Activated CD4-positive, alpha-beta T cell treated with anti-CD3 and anti-CD28 coated beads, Interleukin-10, Interleukin-2, amounts not matched to agents 100 ng/mL and 50 ng/mL, durations not matched to agents 16 hours and 8 hours (primary cell): ENCODE measurements at regions not wholly inside any gene's neighbourhood (a gene's known extent, or its start where the extent isn't known, plus 50 kb on each side); places are given as distances from the start of the nearest gene placed in this dataset.
"Not testable (repeated sequence)": the region's sequence is repeated elsewhere in the genome, so short reads cannot be mapped to it uniquely, and the experiment has no call there.

Experiments used
- DNase-seq: peaks from one replicate; pipeline ENCODE4 v3.0.0-alpha.2; 2020

DNA sequence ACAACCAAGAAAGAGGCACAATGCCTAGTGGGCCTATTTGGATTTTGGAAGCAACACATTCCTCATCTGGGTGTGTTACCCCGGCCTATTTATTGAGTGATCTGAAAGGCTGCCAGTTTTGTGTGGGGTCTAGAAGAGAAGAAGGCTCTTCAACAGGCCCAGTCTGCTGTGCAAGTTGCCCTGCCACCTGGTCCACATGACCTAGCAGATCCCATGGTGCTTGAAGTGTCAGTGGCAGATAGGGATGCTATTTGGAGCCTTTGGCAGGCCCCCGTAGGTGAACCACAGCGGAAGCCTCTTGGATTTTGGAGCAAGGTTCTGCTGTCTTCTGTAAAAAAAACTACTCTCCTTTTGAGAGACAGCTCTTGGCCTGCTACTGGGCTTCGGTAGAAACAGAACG is 820.1 kb downstream of the TMTC2 start:
- DNase-seq = no peak

- no peak for DNase-seq
Measured at GRCh38 chr12:83505586-83505985, 818.9 kb downstream of the TMTC2 start.

DNA sequence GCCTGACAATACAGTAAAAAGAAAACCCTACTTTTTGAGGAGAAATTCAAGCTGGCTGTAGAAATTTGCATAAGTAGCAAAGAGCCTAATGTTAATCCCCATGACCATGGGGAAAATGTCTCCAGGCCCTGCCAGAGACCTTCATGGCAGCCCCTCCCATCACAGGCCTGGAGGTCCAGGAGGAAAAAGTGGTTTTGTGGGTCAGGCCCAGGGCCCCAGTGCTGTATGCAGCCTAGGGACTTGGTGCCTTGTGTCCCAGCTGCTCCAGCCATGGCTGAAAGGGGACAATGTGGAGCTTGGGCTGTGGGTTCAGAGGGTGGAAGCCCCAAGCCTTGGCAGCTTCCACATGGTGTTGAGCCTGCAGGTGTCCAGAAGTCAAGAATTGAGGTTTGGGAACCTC is 813.2 kb downstream of the TMTC2 start:
- DNase-seq = not testable (repeated sequence)

DNA sequence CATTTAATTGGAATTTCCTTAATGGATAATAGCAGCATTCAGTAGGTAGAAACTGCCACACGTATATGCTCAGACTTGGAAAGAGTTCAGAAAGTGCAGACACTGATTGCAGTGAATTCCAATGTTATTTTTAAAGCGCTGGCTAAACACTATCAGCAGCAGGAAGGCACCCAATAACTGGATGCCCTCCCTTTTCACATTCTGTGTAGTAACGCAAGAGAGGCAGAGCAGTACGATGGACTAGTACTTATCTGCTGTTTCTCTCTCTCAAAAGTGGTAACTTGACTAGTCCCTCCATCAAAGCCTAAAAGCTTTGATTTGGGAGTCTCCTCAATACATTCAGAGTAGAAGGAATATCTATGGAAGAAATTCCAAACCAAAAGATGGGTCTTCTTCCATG is 791.0 kb downstream of the TMTC2 start:
- no peak for DNase-seq

DNA sequence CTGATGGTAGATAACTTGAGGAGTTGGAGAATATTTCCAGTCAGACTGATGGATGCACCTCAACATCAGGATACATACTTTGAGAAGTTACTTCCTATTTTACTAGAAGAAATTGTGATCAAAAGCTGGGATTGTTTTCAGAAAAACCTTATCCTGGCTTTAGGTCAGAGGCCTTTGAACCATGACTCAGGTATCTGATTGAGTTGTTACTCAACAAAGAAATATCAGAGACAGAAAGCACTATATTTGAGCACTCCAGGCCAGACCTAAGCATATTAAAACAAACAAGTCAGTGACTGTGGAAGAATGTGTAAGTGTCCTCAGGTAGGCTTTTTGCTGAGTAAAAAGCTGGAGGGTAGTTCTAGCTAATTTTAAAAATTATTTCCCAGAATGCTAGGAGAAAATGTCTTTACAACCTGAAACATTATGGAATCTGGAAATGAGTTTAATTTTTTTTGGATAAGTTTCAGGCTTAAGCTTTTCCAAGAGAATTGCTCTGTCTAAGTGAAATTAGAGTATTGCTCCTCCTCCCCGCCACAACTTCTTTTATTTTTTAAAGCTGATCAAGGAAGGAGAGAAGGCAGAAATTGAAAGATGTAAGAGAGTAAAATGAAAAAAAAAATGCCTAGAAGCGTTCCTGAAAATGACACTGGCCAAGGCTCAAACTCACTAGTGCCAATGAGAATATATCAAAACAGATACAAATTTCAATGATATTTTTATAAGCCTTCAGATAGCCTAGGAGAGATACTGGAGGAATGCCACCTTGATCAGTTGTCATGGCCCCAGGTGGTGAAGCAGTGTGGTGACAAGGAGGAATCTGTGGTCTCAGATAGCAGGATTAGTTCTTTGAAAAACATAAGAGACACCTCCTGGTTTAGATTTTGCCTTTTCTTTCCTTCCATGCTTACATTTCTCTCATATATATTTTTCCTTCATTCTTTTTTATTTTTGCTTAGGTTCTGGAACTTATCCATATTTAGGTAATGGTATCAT is 790.3 kb downstream of the TMTC2 start:
- no peak for DNase-seq

GRCh38 chr12:83476006-83476405 is 789.3 kb downstream of the TMTC2 start:
- no peak for DNase-seq

- DNase-seq = no peak
Measured at GRCh38 chr12:83474369-83474768, 787.7 kb downstream of the TMTC2 start.

DNA sequence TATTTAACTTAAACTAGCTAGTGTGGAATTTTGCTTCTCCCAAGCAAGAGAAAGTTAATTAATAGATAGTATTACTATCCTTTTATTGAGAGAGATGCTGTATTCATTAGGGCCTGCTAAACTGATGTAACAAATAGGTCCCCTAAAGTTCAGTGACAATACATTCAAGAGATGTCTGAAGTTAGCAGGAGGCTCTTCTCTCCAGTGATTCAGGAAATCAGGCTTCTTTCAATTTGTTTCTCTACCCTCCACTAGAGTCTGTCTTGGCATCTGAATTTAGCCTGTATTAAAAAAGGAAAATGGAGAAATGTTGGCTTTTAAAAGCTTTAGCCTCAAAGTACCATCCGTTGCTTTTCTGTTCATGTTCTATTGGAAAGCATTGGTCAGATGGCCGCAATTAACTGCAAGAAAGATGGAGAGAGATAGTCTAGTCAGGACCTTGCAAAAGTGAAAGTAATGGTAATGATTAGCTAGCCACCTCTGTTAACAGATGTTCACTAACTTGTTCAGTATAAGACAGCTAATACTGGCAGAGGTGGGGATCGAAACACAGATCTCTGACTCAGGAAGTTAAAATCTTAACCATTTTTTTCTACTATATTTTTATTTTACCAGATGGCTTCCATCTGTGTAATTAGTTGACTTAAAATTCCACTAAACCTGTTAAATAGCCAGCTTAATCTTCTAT is 786.8 kb downstream of the TMTC2 start:
- DNase-seq = no peak

- DNase-seq = no peak
Measured at GRCh38 chr12:83472772-83473171, 786.1 kb downstream of the TMTC2 start.

DNA sequence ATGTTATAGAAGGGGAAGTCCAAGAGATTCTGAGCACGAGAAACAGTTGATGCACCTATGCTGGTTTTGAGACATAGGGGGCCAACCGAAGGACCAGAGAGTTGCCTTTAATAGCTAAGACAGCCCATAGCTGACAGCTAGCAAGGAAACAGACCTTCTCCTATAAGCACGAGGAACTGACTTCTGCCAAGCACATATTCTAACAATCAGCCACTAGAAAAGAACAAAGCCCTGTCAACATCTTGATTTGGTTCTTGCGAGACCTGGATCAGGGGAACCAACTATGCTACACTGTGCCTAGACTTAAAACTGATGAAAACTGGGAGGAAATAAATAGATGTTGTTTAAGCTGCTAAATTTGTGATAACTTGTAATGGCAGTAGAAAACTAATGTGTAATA is 785.6 kb downstream of the TMTC2 start:
- no peak for DNase-seq

- DNase-seq = no peak
Measured at GRCh38 chr12:83471341-83471740, 784.6 kb downstream of the TMTC2 start.

GRCh38 chr12:83470749-83471148 is 784.0 kb downstream of the TMTC2 start:
- DNase-seq = no peak

- DNase-seq = no peak
Measured at GRCh38 chr12:83468988-83469908, 782.5 kb downstream of the TMTC2 start.

- no peak for DNase-seq
Measured at GRCh38 chr12:83465632-83466031, 778.9 kb downstream of the TMTC2 start.

GRCh38 chr12:83462419-83462818 is 775.7 kb downstream of the TMTC2 start:
- no peak for DNase-seq

DNA sequence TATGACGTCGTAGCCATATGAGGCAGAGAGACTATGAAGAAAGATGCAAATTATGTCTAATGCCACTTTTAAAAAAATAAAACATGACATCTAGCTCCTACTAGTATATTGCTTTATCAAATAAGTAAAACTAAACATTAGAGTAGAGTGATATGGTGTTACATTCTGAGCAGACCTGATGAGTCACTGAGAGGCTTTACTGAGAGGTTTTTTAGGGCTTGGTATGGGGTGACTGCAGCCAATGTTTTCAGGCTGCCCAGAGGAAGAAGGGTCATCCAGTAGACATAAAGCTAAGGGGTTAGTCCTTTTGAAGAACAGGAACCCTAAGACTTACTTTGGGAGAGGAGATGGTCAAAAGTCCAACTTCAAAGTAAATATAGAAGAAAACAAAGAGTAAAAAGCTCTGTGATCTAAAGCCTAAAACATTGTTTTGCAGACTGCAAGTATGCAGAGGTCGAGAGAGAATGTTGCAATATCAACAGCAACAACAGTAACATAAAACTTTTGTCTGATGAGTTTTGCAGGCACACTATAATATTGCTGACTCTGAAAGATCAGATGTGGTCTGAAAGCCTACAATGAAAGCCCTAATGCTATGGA is 774.7 kb downstream of the TMTC2 start:
- no peak for DNase-seq

GRCh38 chr12:83451189-83451588 is 764.5 kb downstream of the TMTC2 start:
- no peak for DNase-seq

- DNase-seq = no peak
Measured at GRCh38 chr12:83434600-83434999, 747.9 kb downstream of the TMTC2 start.

- DNase-seq = no peak
Measured at GRCh38 chr12:83432176-83432719, 745.5 kb downstream of the TMTC2 start.

DNA sequence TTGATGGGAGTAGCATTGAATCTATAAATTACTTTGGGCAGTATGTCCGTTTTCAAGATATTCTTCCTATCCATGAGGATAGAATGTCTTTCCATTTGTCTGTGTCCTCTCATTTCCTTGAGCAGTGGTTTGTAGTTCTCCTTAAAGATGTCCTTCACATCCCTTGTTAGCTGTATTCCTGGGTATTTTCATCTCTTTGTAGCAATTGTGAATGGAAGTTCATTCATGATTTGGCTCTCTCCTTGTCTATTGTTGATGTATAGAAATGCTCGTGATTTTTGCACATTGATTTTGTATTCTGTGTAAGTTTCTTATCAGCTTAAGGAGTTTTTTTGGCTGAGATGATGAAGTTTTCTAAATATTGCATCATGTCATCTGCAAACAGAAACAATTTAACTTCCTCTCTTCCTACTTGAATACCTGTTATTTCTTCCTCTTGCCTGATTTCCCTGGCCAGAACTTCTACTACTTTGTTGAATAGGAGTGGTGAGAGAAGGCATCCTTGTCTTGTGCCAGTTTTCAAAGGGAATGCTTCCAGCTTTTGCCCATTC is 741.0 kb downstream of the TMTC2 start:
- not testable (repeated sequence) for DNase-seq

DNA sequence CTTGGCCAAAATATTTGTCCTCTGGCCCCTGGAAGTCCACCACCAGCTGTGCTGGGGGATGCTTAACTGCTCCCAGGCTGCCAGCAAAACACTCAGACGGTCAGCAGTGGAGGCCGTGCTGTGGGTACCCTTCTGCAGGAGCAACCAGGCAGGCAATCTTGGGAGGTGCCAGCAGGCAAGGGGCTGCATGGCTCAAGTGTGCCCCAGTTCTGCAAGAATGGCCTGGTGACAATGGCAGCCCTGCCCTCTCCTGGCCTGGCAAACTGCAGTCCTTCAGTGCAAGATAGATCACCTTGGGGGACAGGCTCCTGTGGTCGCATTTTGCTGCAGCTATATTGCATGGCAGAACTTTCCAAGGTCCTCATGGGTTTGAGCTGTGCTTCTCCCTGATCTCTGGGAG is 728.3 kb downstream of the TMTC2 start:
- DNase-seq = no peak

DNA sequence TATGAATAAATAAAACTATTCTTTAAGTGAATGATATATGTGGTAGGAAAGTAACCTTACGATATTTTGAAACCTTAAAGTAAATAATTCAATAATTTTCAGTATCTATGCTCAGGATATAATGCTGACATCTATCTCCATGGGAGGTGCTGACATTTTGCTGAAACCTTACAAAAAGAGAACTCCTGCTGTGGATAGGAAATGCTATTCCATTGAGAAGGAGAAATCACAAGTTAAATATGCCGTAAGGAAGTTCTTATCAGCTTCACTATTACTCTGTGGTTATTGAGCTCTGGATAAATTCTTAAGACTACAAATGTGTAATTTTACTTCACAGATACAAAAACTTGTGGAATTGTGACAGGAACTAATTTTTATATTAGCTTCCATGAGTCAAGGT is 722.1 kb downstream of the TMTC2 start:
- DNase-seq = no peak
